NCI-H460 (cell line): ENCODE measurements at regions not wholly inside any gene's neighbourhood (a gene's known extent, or its start where the extent isn't known, plus 50 kb on each side); places are given as distances from the start of the nearest gene placed in this dataset.
"Not testable (repeated sequence)": the region's sequence is repeated elsewhere in the genome, so short reads cannot be mapped to it uniquely, and the experiment has no call there.

ENCODE experiments used
- DNase-seq: peaks from one replicate; pipeline ENCODE4 v3.0.0-alpha.2; 2016; ENCODE audit warnings: low read depth; ENCODE audit errors: extremely low read depth

DNA sequence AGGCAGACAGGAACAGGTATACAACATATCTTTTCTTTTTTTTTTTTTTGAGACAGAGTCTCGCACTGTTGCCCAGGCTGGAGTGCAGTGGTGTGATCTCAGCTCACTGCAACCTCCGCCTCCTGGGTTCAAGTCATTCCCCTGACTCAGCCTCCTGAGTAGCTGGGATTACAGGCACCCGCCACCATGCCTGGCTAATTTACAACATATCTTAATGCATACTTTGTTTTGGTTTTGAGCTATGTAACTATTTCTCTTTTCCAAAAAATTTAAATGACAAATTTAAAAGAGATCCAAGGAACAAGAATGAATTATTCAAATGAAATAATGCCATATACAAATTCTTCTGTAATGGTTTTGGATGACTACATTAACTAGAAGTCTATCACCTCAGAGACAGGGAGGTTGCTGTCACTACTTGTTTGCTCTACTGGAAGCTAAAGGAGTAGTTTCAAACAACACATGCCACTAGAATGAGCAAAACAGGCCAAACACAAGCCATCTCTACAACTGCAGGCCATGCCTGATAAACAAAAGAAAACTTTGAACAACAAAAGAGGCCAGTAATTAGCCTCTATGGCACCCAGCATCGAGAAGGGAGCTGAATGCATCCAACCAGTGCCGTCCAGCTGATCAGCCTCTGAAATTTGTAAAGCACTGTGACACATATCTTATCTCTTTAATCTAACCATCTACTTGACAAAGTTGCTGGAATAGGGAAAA, 133.6 kb upstream of the VOPP1 start:
- not testable (repeated sequence) for DNase-seq

DNA sequence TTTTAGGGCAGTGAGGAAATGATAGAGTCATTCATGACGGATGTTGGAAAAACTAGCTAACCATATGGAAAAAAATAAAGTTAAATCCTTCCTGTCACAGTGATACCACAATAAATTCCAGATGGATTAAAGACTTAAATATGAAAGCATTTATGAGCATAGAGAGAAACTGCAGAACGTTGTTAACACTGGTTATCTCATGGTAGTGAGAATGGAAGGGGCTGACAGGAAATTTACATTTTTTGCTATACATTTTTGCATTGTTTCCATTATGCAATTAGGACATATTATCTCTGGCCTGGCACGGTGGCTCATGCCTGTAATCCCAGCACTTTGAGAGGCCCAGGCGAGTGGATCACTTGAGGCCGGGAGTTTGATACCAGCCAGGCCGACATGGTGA, 130.5 kb upstream of the VOPP1 start:
- not testable (repeated sequence) for DNase-seq

DNA sequence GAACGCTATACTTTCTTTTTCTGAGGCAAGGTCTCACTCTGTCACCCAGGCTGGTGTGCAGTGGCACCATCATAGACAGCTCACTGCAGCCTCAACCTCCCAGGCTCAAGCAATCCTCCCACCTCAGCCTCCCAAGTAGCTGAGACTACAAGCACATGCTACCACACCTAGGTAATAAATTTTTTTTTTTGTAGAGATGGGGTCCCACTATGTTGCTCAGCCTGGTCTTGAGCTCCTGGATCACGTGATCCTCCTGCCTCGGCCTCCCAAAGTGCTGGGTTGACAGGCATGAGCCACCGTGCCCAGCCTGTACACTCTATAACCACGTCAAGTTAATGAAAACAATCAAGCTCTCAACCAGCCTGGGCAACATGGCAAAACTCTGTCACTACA, 127.1 kb upstream of the VOPP1 start:
- not testable (repeated sequence) for DNase-seq

DNA sequence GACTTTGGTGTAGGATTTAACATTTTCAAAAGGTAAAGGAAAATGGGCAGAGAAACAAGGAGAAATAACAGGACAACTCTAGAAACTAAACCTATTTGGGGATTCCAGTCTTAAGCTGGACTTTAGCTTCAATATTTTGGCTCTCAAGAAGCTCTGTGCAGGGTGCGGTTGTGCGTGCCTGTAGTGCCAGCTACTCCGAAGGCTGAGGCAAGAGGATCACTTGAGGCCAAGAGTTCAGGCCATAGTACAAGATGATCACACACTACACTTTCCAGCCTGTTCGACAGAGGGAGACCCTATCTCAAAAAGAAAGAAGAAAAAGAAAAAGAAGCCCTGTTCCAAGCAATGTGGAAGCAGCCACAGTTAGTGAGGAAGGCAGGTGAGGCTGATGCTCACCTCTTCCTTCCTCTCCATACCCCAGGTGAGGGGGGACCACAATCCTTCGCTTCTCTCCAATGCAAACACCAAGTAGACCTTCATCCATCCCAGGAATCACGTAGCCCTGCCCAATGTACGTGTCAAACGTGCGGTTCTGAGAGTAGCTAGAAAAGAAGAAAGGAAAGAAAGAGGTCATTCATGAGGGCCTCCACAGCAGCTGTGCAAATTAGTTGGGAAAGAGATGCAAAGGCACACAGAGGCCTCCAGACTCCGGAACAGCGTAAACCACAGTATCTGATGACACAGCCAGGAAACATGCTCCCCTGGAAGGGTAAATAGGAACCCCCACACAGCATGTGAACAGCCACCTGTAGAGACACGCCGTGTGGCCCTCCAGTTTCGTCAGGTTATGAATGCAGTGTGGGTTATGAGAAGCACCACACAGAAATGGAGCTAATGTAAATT, 126.5 kb upstream of the VOPP1 start:
- not testable (repeated sequence) for DNase-seq

DNA sequence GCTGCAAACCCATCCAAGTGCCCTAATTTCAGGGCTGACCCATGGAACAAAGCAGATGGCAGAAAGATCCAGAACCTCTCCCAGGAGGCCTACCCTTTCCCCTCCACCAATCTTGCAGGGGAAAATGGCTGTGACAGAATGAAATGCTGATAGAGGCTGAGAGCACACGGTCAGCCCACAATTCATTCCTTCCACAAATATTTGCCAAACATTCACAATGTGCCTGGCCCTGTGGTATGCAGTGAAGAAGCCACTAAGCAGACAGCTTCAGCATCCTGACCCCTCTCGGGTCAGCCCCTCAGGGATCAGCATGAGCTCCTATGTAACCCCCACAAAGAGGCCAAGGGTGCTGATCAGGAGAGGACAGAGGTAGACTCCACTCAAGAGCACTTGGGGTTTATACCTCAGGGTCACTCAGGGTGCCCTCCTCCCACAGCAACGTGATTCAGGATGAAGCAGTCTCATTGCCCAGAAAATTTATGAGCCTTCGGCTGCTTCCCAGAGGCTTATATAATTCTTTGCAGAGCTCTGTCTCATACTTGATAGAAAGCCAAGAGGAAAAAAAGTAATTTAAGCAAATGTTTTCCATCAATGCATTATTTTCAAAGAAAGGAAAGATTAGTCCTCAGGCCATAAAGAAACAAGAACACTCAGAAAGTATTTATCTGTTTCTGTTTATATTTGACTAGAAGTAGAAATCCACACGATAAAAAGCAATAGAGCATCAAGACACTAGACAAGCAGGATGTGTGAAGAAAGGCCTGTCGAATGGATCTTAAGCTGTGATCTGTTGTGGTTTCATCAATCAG, 123.8 kb upstream of the VOPP1 start:
- not testable (repeated sequence) for DNase-seq

DNA sequence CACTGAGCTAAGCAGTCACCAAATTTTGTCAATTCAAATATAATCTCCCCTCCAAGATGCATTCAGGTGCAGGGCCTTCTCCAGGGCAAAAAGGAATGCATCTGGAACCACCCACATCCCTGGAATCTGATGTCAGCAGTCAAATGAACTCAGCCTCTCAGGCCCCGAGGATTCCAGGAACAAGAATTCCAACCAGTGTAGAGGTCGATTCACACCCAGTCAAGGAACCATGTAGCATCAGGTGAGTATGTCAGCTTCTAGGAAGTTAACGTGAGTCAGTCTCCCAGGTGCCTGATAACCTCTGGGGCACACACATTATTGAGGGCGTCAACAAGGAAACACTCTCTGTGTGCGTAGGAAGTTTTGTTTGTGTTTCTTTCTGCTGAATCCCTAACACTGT, 122.2 kb upstream of the VOPP1 start:
- not testable (repeated sequence) for DNase-seq

DNA sequence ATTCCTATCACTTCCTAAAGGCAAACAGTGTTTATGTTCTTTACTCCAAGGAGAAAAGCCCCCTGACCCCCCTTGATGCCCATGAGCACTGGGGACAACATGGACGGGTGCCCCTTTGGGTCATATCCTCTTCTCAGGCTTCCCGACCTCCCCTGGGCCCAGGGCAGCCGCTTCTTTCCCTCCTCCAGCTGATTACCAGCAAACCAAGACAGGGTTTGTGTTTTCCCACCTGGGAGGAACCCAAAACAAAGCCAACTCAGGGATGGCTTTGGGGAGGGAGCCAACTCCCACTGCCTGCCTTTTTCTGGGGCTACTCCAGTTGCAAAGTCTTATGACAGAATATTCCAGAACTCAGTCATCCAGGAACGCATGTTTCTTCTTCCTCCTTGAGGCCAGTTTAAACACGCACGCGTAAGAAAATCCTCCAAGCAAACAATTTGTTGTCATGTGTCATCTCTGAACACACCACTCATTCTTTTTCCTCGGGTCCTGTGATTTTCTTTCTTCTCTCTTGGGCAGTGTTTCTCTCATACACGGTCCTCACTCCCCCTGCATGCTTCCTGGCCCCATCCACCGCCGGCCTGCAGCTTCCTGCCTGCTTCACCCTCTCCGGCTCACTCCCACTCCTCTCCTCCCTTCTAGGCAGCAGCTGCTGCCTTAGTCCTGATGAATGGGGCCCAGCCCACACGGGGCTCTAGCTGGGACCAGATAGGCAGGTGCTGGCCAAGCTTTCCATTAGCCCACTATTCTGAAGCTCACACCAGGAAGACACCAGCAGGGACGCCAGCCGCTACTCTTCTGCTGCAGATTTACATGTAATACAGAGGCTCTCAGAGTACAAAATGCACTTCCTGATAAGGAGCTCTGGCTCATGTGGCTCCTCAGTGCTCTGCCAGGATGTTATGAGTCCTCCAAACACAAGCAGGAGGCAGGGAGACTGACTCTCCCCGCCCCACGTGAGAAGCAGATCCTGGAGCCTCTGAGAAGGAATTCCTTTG, 116.7 kb upstream of the VOPP1 start:
- not testable (repeated sequence) for DNase-seq

DNA sequence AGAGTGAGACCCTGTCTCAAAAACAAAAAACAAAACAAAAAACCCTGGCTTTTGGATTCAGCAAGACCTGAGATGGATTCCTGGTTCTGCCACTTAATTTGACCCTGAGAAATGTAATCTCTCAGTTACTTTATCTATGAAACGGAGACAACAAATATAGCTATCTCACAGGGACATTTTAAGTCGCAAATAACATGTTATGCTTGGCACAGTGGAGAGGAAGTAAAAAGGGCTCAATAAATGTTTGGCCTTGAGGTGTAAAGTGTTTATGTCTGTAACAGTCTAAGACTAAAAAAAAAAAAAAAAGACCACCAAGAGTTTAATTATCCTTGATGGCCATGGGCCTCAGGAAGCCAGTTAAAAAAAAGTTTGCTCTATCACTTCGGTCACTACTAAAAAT, 116.0 kb upstream of the VOPP1 start:
- not testable (repeated sequence) for DNase-seq

DNA sequence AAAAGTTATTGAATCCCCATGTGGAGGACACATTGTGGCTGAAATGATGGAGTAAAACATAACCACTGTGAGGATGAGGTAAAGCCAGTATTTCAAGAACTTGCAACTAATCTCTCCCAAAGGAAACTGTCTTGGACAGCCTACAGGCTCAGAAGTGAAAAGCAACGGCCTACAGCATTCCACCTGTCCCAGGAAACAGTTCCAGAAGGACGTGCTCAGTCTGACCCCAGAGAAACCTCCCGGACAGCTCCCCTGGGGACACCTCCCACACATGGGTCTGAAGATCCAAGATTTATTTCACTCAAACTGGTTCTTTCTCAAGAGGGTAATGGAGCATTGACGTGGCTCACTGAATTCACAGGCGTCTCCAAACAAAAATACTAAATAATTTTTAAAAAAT, 115.0 kb upstream of the VOPP1 start:
- DNase-seq = not testable (repeated sequence)

DNA sequence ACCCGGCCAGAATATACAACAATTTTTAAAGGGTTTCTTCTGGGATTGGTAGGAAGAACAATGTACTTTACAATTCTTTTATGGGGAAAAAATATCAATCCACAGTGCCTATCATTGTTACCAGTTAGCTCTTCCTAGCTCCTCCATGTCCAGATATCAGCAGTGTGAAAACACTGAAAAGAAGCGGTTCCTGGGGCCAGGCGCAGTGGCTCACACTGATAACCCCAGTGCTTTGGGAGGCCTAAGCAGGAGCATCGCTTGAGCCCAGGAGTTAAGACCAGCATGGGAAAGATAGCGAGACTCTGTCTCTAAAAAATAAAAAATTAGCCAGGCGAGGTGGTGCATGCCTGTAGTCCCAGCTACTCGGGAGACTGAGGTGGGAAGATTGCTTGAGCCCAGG, 114.5 kb upstream of the VOPP1 start:
- DNase-seq = not testable (repeated sequence)

DNA sequence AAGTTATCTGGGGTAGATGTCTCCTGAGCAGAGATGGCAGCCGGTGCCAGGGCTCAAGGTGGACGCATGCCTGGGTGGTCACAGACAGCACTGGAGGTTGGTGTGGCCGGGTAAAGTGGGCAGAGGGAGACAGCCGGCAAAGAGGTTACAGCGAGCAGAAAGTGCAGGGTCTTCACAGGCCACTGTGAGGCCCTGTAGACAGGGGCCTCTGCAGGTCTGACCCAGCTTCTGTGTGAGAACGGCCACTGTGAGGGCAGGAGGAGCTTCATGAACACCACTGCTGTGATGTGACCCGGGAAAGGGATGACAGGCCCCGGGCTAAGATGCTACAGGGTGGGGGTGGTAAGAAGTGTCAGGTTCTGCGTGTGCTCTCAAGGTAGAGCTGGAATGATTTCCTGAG, 111.2 kb upstream of the VOPP1 start:
- DNase-seq = not testable (repeated sequence)

DNA sequence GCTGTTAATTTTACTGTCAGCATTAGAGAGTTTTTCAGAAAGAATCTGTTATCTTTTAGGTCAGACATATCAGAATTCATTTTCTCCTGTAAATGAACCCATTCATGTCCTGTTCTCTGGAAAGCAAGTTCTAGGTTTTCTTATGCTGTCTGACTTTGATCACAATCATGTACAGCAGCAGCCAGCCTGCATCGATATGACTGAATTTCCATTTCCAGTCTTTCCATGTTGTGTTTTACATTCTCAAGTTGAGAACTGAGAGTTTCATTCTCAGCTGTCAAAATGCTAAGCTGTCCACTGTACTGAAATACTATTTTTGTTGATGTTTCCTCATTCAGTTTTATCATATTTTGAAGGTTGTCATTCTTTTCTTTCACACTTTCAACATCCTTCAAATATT, 103.3 kb upstream of the VOPP1 start:
- not testable (repeated sequence) for DNase-seq

DNA sequence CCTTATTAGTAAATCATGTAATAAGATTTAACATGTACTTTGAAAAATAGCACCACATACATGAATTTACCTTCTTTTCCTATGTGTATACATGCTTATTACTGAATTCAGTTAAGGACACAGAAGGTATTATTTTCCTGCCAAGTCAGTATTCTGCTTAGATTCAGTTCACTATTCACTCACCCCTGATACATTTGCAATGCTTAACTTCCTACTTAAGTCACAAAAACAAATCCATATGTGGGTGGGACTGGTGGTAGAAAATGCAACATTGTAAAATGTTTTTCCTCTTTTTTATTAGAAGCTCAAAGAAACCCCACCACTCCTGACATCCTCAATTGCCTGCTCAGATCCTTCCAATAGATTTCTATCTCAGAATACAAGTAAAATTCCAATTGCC, 101.2 kb upstream of the VOPP1 start:
- not testable (repeated sequence) for DNase-seq

DNA sequence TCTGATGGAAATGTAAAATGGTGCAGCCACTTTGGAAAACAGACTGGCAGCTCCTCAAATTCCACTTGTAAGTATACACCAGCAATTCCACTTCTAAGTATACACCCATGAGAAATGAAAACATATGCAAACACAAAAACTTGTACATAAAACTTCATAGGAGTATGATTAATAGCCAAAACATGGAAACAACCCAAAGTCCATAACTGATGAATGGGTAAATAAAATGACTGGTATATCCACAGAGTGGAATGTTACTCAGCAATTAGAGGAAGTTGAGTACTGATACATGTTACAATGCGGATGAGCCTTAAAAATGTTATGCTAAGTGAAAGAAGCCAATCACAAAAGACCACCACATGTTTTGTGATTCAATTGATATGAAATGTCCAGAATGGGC, 99.8 kb upstream of the VOPP1 start:
- DNase-seq = not testable (repeated sequence)

DNA sequence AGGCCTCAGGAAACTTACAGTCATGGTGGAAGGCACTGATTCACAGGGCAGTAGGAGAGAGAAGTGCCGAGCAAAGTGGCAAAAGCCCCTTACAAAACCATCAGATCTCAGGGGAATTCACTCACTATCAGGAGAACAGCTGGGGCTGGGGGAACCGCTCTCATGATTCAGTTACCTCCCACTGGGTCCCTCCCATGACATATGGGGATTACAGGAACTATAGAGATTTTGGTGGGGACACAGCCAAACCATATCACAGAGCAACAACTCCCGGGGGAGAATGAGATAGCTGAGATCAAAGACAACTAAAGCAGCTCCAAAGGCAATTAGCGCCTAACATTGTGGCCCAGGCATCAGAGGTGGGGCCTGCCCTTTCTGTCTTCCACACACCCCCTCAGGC, 85.4 kb upstream of the VOPP1 start:
- no peak for DNase-seq

DNA sequence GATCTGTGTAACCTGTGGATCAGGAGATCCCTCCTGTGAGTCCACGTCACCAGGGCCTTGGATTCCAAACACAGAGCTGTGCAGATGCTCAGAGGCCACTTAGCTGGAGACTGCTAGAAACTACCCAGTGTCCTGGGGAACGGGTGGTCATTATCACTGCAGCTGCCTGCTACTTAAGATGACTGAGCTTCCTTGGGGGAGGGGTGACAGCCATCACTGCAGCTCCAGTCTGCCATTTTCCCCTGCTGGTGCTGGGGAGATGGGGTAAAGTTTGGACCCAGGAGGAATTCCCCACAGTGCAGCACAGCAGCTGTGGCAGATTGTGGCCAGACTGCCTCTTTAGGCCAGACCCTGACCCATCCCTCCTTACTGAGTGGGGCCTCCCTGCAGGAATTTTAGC, 78.8 kb upstream of the VOPP1 start:
- no peak for DNase-seq

DNA sequence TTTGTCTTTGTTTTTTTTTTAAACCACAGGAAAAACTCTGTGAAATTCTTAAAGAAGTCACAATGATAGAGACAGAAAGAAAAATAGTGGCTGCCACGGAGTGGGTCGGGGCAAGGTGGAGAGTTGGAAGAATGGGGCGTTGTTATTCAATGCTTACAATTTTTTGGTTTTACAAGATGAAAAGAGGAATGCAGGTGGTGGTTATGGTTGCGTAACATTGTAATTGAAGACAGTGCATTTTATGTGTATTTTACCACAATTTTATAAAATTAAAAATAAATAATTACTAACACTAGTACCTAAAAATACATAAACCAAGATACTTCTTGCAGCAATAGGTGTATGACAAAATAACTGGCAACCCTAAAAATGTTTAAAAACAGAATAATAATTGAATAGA, 76.9 kb upstream of the VOPP1 start:
- no peak for DNase-seq

DNA sequence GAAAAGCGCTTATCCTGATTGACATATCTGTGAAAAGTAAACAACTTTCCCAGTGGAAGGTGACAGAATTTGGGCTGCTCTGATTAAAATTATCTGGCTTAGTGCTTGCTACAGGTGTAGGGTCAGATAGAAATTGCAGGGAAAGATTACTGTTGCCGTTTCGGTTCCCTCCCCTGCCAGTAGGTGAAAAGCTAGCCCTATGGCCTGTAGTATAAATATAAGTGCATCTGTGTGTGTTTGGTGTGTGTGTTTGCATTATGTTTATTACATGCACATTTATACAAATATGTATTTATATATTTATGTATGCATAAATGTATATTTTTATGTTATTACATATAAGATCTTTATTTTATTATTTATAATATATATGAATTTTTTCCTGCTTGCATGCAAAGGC, 72.3 kb upstream of the VOPP1 start:
- no peak for DNase-seq

DNA sequence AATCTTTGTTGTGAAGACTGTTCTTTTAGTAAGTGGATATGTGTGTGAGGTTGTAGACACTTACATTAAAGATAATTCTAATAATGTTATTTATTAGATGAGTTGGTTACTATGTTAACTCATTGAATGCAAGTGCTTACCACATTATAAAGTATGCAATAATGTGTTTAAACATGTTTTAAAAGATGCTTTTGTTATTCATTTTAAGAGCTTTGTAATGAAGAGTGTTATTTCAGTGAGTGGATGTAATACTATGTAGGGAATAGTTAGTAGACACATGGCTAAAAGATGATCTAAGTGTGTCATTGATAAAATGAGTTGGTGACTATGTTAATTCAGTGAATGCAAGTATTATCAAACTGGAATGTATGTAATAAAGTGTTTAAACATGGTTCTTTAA, 70.0 kb upstream of the VOPP1 start:
- DNase-seq = no peak

DNA sequence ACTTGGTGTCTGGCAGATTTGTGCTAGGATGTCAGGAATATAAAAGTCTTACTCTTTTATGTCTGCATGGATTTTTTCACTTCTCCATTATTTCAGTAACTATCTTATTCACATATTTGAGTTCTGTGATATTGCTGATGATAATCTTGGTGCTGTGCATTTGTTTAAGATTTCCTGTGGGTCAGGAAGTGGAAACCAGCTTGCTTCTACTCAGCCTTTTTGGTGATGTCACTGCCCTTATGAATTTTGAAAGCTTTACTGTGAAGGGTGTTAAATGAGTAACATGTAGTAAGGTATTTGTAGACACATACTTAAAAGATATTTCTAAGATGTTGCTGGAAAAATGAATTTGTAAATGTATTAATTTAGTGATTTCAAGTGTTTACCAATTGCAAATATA, 69.5 kb upstream of the VOPP1 start:
- no peak for DNase-seq
